Esophagus squamous epithelium (tissue), 5 donors: ENCODE measurements at regions not wholly inside any gene's neighbourhood (a gene's known extent, or its start where the extent isn't known, plus 50 kb on each side); places are given as distances from the start of the nearest gene placed in this dataset.

Source experiments
- DNase-seq: peaks from one replicate; lab custom pipeline; 2025; lab: John Stamatoyannopoulos, UW
- H3K27ac ChIP-seq, 4 donors: fragments of 200-600 bp; sonication (generic); one replicate each; pipeline ENCODE4 v1.5.1; 2016 to 2019; ENCODE audit warnings: mild to moderate bottlenecking in 1 of 4
- H3K27me3 ChIP-seq, 4 donors: fragments of 200-600 bp; sonication (generic); 1 replicate in 3 of 4; 2 replicates in 1 of 4; pipeline versions ENCODE4 v1.5.1 to v1.6.0; 2017 to 2021; ENCODE audit warnings: antibody characterized with exemption in 1 of 4
- H3K36me3 ChIP-seq, 3 donors: fragments of 200-600 bp; sonication (generic); one replicate each; pipeline ENCODE4 v1.5.1; 2016 to 2019
- H3K4me1 ChIP-seq, 3 donors: fragments of 200-600 bp; sonication (generic); one replicate each; pipeline ENCODE4 v1.5.1; 2017 to 2019
- H3K4me3 ChIP-seq, 4 donors: fragments of 200-600 bp; sonication (generic); 1 replicate in 3 of 4; 2 replicates in 1 of 4; pipeline ENCODE4 v1.5.1; 2016 to 2019; ENCODE audit warnings: mild to moderate bottlenecking in 2 of 4, moderate library complexity in 1 of 4
- H3K9me3 ChIP-seq, 3 donors: fragments of 200-600 bp; sonication (generic); one replicate each; pipeline ENCODE4 v1.5.1; 2016 to 2019
- CTCF ChIP-seq, 6 experiments: fragments of 450-650 bp in 4 of 6; fragments of 200-600 bp in 2 of 6; sonication (generic) in 2 of 6; IDR thresholded peaks; one replicate each; pipeline ENCODE4 v1.5.1; 2016 to 2019; ENCODE audit warnings: antibody characterized with exemption in 6 of 6, mild to moderate bottlenecking in 4 of 6, moderate library complexity in 4 of 6
- POLR2A ChIP-seq, 4 donors: fragments of 450-650 bp; IDR thresholded peaks; one replicate each; pipeline ENCODE4 v1.6.1; 2017; ENCODE audit warnings: antibody characterized with exemption in 4 of 4, mild to moderate bottlenecking in 4 of 4, moderate library complexity in 3 of 4
- WGBS, 2 donors: methylation state at CpG; one replicate each; pipeline ENCODE4 v1.1.5; 2018; 5-methylcytosine and 5-hydroxymethylcytosine counted together
- intact Hi-C: fragments of 100-400 bp; cut with DNase I; formaldehyde crosslinking; loops from one replicate; pipeline ENCODE4 v1.15.0; 2022
- donor health status: DM: yes; HTN: yes; CAD: no.

- H3K4me1 ChIP-seq = no peaks in the 10 kb centered on the region
- H3K27ac ChIP-seq = no peak overlapping the region
These were observed 970.6 kb downstream of the DIPK2A start for GRCh38 chr3:144942093-144942837.

GRCh38 chr3:144942838-144943197 is 971.2 kb downstream of the DIPK2A start:
- no peaks in the 10 kb centered on the region for H3K9me3 ChIP-seq
- no peak for TF ChIP-seq CTCF (IDR thresholded peaks at IDR 0.05)
- no peak for TF ChIP-seq POLR2A (IDR thresholded peaks at IDR 0.05)
- H3K4me3 ChIP-seq = no peak overlapping the region
- DNase-seq = no peak
- H3K27ac ChIP-seq = no peak overlapping the region
- intact Hi-C loops = no loop called here
- 85% methylated on average over 3 of the region's 3 CpGs for WGBS, 2 donors
- no peaks in the 10 kb centered on the region for H3K4me1 ChIP-seq
- H3K36me3 ChIP-seq = no peaks in the 10 kb centered on the region
- H3K27me3 ChIP-seq = no peaks in the 10 kb centered on the region

More at GRCh38 chr3:144942093-144942837, 970.6 kb downstream of the DIPK2A start:
- no peaks in the 10 kb centered on the region for H3K36me3 ChIP-seq
- WGBS, 2 donors = 57 to 61% methylated on average over 3 of the region's 3 CpGs
- intact Hi-C loops = no loop called here
- TF ChIP-seq CTCF (IDR thresholded peaks at IDR 0.05) (no peak), POLR2A (IDR thresholded peaks at IDR 0.05) (no peak)
- no peaks in the 10 kb centered on the region for H3K9me3 ChIP-seq
- no peaks in the 10 kb centered on the region for H3K27me3 ChIP-seq
- DNase-seq = no peak
- H3K4me3 ChIP-seq = no peak overlapping the region

- 90% methylated on average over 5 of the region's 5 CpGs for WGBS, 2 donors
- H3K9me3 ChIP-seq = no peaks in the 10 kb centered on the region
- TF ChIP-seq CTCF (IDR thresholded peaks at IDR 0.05) (no peak), POLR2A (IDR thresholded peaks at IDR 0.05) (no peak)
- DNase-seq = no peak
- no peaks in the 10 kb centered on the region for H3K27me3 ChIP-seq
- no peaks in the 10 kb centered on the region for H3K36me3 ChIP-seq
- no peaks in the 10 kb centered on the region for H3K4me1 ChIP-seq
- H3K4me3 ChIP-seq = no peak overlapping the region
- intact Hi-C loops = no loop called here
- no peak overlapping the region for H3K27ac ChIP-seq
These were observed 976.3 kb downstream of the DIPK2A start for GRCh38 chr3:144947895-144948294.

GRCh38 chr3:144948711-144949110 is 977.1 kb downstream of the DIPK2A start:
- 21 to 38% methylated on average over 2 of the region's 2 CpGs for WGBS, 2 donors

More at GRCh38 chr3:144948711-144949110, 977.1 kb downstream of the DIPK2A start:
- Histone ChIP-seq H3K4me1 (no peaks in the 10 kb centered on the region), H3K36me3 (no peaks in the 10 kb centered on the region), H3K9me3 (no peaks in the 10 kb centered on the region), H3K4me3 (no peak overlapping the region), H3K27me3 (no peaks in the 10 kb centered on the region), H3K27ac (no peak overlapping the region)
- no peak for TF ChIP-seq POLR2A (IDR thresholded peaks at IDR 0.05)
- no peak for TF ChIP-seq CTCF (IDR thresholded peaks at IDR 0.05)
- DNase-seq = no peak
- intact Hi-C loops = no loop called here
